ENCODE measurements at regions not wholly inside any gene's neighbourhood (a gene's known extent, or its start where the extent isn't known, plus 50 kb on each side); places are given as distances from the start of the nearest gene placed in this dataset.

GRCh38 chr16:79296491-79296890 is 304.0 kb downstream of the MAF start:
- TF ChIP-seq, protein P1, sequence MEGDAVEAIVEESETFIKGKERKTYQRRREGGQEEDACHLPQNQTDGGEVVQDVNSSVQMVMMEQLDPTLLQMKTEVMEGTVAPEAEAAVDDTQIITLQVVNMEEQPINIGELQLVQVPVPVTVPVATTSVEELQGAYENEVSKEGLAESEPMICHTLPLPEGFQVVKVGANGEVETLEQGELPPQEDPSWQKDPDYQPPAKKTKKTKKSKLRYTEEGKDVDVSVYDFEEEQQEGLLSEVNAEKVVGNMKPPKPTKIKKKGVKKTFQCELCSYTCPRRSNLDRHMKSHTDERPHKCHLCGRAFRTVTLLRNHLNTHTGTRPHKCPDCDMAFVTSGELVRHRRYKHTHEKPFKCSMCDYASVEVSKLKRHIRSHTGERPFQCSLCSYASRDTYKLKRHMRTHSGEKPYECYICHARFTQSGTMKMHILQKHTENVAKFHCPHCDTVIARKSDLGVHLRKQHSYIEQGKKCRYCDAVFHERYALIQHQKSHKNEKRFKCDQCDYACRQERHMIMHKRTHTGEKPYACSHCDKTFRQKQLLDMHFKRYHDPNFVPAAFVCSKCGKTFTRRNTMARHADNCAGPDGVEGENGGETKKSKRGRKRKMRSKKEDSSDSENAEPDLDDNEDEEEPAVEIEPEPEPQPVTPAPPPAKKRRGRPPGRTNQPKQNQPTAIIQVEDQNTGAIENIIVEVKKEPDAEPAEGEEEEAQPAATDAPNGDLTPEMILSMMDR (conservative IDR thresholded peaks at IDR 0.05; ENCODE audit: low read depth, low read length), result no peak
- no peak overlapping the region for H3K4me3 ChIP-seq (ENCODE audit: low read length)
- no peak for DNase-seq (ENCODE audit: low read depth)

GRCh38 chr16:79295746-79296145 is 304.8 kb downstream of the MAF start:
- no peak for DNase-seq (ENCODE audit: low read depth)
- TF ChIP-seq, protein P1 (conservative IDR thresholded peaks at IDR 0.05; ENCODE audit: low read depth, low read length), result no peak
- no peak overlapping the region for H3K4me3 ChIP-seq (ENCODE audit: low read length)

DNA sequence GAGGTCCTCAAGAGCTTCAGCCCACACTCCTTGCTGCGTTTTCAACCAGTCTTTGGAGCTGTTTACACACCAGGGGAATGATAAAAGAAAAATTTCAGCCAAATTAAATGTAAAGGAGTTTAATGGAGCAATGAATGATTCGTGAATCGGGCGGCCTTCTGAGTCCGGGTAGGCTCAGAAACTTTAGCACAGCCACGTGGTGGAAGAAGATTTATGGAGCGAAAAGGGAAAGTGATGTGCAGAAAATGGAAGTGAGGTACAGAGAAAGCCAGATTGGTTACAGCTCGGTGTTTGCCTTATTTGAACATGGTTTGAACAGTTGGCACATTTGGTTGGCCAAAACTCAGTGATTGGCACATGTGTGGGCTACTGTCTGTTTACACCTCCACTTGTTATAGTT is 305.4 kb downstream of the MAF start:
- DNase-seq (ENCODE audit: low read depth), result no peak
- no peak overlapping the region for H3K4me3 ChIP-seq (ENCODE audit: low read length)
- TF ChIP-seq, protein P1 (conservative IDR thresholded peaks at IDR 0.05; ENCODE audit: low read depth, low read length), result no peak

- no peak for DNase-seq (ENCODE audit: low read depth)
- TF ChIP-seq, protein P1 (conservative IDR thresholded peaks at IDR 0.05; ENCODE audit: low read depth, low read length), result no peak
- no peak overlapping the region for H3K4me3 ChIP-seq (ENCODE audit: low read length)
These were observed 306.0 kb downstream of the MAF start for GRCh38 chr16:79294568-79294967.

DNA sequence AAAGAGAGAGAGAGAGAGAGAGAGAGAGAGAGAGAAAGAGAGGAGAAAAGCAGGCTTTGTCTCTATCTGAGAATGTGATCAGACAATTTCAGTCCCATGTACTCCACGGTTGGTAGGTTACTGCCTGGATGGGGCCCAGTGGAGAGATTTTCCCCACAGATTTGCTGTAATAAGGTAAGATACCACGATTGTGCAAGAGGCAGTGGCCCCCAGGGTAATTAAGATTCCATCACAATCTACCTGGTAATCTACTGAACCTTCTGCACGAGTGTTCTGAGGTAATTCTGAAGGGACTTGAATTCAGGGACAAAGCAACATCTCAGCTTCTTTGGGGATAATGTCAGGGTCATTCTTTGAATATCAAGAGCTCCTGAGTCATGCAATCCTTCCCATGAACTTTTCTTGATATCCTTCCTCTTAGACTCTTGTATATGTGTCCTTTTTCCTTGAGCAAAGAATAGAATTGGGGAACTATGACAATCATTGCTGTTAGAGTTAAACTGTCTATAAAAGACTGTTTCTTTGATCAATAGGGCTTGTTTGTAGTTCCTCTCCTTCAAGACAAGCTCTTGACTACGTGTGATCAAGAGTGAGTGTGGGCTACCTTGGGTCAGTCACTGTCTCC is 306.6 kb downstream of the MAF start:
- TF ChIP-seq, protein P1 (conservative IDR thresholded peaks at IDR 0.05; ENCODE audit: low read depth, low read length), result no peak
- DNase-seq (ENCODE audit: low read depth), result no peak
- no peak overlapping the region for H3K4me3 ChIP-seq (ENCODE audit: low read length)

- H3K4me3 ChIP-seq (ENCODE audit: low read length), result no peak overlapping the region
- DNase-seq (ENCODE audit: low read depth), result no peak
- TF ChIP-seq, protein P1 (conservative IDR thresholded peaks at IDR 0.05; ENCODE audit: low read depth, low read length), result no peak
These were observed 312.5 kb downstream of the MAF start for GRCh38 chr16:79288066-79288465.

DNA sequence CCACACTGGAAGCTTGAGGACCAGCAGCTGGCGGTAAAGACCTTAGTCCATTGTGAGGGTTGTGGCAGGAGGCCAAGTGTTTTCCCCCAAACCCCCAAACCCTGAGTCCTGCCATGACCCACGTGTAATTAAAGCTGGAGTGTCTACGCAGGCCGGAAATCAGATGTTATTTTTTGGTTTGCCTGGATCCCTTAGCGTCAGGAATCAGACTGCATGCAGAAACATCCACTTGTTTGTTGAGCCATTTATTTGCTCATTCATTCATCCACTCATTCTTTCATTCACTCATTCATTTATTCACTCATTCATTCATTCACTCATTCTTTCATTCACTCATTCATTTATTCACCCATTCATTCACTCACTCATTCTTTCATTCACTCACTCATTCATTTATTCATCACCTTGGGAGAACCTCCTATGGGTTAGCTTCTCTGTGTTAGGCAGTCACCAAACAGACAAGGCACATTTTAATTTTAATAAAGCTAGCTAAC is 313.1 kb downstream of the MAF start:
- TF ChIP-seq, protein P1 (conservative IDR thresholded peaks at IDR 0.05; ENCODE audit: low read depth, low read length), result no peak
- H3K4me3 ChIP-seq (ENCODE audit: low read length), result no peak overlapping the region
- DNase-seq (ENCODE audit: low read depth), result no peak

Data from retinal pigment epithelial cell (primary cell).